ENCODE measurements at regions not wholly inside any gene's neighbourhood (a gene's known extent, or its start where the extent isn't known, plus 50 kb on each side); places are given as distances from the start of the nearest gene placed in this dataset.

GRCh38 chr2:52222128-52222527 is 1190.2 kb upstream of the NRXN1 start:
- H3K27ac Mint-ChIP-seq, result no peak overlapping the region
- no peaks in the 10 kb centered on the region for H3K36me3 Mint-ChIP-seq (ENCODE audit: low read depth)

DNA sequence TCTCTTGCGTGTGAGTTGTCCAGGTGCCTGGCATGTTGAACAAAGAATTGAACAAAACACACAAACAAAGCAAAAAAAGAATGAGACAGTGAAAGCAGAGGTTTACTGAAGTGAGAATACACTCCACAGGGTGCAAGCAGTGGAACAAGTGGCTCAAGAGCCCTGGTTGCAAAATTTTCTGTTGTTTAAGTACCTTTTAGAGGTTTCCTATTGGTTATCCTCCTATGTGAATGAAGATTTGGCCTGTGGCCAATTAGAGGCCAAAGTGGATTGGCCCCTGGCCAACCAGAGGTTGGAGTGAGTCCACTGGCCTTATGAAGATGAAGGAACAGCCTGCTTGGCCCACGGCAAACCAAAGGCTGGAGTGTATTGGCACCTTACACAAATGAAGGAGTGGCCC is 1188.5 kb upstream of the NRXN1 start:
- Mint-ChIP-seq H3K9me3 (no peaks in the 10 kb centered on the region; the same call in 1 of the 2 replicates), H3K4me1 (ENCODE audit: low read depth) (peaks cover 13% of the 10 kb centered on the region), H3K27ac (no peak overlapping the region), H3K27me3 (ENCODE audit: insufficient read depth) (no peaks in the 10 kb centered on the region), H3K36me3 (ENCODE audit: low read depth) (no peaks in the 10 kb centered on the region), H3K4me3 (no peak overlapping the region)
- no peak for DNase-seq
- TF ChIP-seq, protein P1, sequence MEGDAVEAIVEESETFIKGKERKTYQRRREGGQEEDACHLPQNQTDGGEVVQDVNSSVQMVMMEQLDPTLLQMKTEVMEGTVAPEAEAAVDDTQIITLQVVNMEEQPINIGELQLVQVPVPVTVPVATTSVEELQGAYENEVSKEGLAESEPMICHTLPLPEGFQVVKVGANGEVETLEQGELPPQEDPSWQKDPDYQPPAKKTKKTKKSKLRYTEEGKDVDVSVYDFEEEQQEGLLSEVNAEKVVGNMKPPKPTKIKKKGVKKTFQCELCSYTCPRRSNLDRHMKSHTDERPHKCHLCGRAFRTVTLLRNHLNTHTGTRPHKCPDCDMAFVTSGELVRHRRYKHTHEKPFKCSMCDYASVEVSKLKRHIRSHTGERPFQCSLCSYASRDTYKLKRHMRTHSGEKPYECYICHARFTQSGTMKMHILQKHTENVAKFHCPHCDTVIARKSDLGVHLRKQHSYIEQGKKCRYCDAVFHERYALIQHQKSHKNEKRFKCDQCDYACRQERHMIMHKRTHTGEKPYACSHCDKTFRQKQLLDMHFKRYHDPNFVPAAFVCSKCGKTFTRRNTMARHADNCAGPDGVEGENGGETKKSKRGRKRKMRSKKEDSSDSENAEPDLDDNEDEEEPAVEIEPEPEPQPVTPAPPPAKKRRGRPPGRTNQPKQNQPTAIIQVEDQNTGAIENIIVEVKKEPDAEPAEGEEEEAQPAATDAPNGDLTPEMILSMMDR (IDR thresholded peaks at IDR 0.05), result no peak

More at GRCh38 chr2:52222128-52222527, 1190.2 kb upstream of the NRXN1 start:
- TF ChIP-seq, protein P1 (IDR thresholded peaks at IDR 0.05), result no peak
- Mint-ChIP-seq H3K4me1 (ENCODE audit: low read depth) (peaks cover 13% of the 10 kb centered on the region), H3K9me3 (no peaks in the 10 kb centered on the region; the same call in 1 of the 2 replicates), H3K27me3 (ENCODE audit: insufficient read depth) (no peaks in the 10 kb centered on the region), H3K4me3 (no peak overlapping the region)
- DNase-seq, result peak; percentile 44

DNA sequence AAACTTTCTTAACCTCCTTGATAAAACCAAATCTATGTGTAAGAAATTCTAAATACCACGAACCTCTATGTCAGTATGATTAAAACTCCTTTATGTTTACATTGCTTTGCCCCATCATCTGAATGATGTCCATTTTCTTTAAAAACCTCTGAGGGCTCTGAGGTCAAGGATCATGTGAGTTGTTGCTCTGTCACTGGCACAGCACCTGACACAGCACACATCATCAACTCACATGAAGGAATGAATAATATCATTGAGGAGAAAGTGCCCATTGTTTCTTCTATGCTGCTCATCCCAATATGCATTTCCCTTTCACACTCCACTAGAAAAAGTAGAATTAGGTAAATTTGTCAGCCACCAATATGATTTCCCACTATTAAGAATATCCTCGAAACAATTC is 1178.7 kb upstream of the NRXN1 start:
- TF ChIP-seq, protein P1 (IDR thresholded peaks at IDR 0.05), result no peak
- Mint-ChIP-seq H3K27me3 (ENCODE audit: insufficient read depth) (no peaks in the 10 kb centered on the region), H3K9me3 (0 out of 2 replicates have a peak, but pooled peaks cover 3% of the 10 kb centered on the region), H3K4me3 (no peak overlapping the region), H3K27ac (no peak overlapping the region), H3K4me1 (ENCODE audit: low read depth) (peaks cover 7% of the 10 kb centered on the region; the same call in 1 of the 2 replicates), H3K36me3 (ENCODE audit: low read depth) (no peaks in the 10 kb centered on the region)
- no peak for DNase-seq

GRCh38 chr2:52210161-52210560 is 1178.2 kb upstream of the NRXN1 start:
- Mint-ChIP-seq H3K9me3 (0 out of 2 replicates have a peak, but pooled peaks cover 3% of the 10 kb centered on the region), H3K36me3 (ENCODE audit: low read depth) (no peaks in the 10 kb centered on the region), H3K4me3 (no peak overlapping the region), H3K27ac (no peak overlapping the region), H3K27me3 (ENCODE audit: insufficient read depth) (no peaks in the 10 kb centered on the region), H3K4me1 (ENCODE audit: low read depth) (peaks cover 7% of the 10 kb centered on the region; the same call in 1 of the 2 replicates)
- TF ChIP-seq, protein P1 (IDR thresholded peaks at IDR 0.05), result no peak
- DNase-seq, result no peak

DNA sequence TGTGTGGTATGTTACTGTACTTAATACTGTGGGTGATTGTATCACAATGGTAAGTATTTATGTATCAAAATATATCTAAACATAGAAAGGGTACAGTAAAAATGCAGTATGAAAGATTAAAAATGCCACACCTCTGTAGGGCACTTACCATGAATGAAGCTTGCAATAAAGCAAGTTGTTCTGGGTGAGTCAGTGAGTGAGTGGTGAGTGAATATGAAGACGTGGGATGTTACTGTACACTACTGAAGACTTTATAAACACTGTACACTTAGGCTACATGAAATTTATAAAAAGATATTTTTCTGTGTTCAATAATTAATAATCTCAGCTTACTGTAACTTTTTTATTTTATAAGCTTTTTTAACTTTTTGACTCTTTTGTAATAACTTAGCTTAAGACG is 1162.4 kb upstream of the NRXN1 start:
- no peak for DNase-seq
- H3K27me3 Mint-ChIP-seq (ENCODE audit: insufficient read depth), result no peaks in the 10 kb centered on the region
- H3K4me3 Mint-ChIP-seq, result no peak overlapping the region
- no peaks in the 10 kb centered on the region for H3K36me3 Mint-ChIP-seq (ENCODE audit: low read depth)
- H3K27ac Mint-ChIP-seq, result no peak overlapping the region
- H3K9me3 Mint-ChIP-seq, result no peaks in the 10 kb centered on the region
- TF ChIP-seq, protein P1 (IDR thresholded peaks at IDR 0.05), result no peak
- peaks cover 16% of the 10 kb centered on the region; the same call in 1 of the 2 replicates for H3K4me1 Mint-ChIP-seq (ENCODE audit: low read depth)

- Mint-ChIP-seq H3K27ac (no peak overlapping the region), H3K9me3 (no peaks in the 10 kb centered on the region), H3K4me1 (ENCODE audit: low read depth) (peaks cover 16% of the 10 kb centered on the region; the same call in 1 of the 2 replicates), H3K36me3 (ENCODE audit: low read depth) (no peaks in the 10 kb centered on the region), H3K27me3 (ENCODE audit: insufficient read depth) (no peaks in the 10 kb centered on the region), H3K4me3 (no peak overlapping the region)
- DNase-seq, result no peak
- TF ChIP-seq, protein P1 (IDR thresholded peaks at IDR 0.05), result no peak
Measured at GRCh38 chr2:52193804-52194203, 1161.9 kb upstream of the NRXN1 start.

Measured in HFFc6 (cell line).